K562 (cell line): ENCODE measurements at regions not wholly inside any gene's neighbourhood (a gene's known extent, or its start where the extent isn't known, plus 50 kb on each side); places are given as distances from the start of the nearest gene placed in this dataset.

Experiments used
- ARID3A ChIP-seq: IDR thresholded peaks from 2 replicates; pipeline ENCODE4 v1.6.1; 2012; ENCODE audit warnings: low read depth, low read length, improper control_type of control experiment, borderline replicate concordance
- CTCFL ChIP-seq: IDR thresholded peaks from 2 replicates; pipeline ENCODE4 v1.6.1; 2011; ENCODE audit warnings: borderline replicate concordance, low read depth, mild to moderate bottlenecking, moderate library complexity, low read length; ENCODE audit not compliant: insufficient read depth, poor library complexity, severe bottlenecking
- HOMEZ ChIP-seq: fragments of 250-450 bp; sonication (Bioruptor Pico); IDR thresholded peaks from 2 replicates; pipeline ENCODE4 v1.4.0; 2020; ENCODE audit warnings: mild to moderate bottlenecking, moderate library complexity
- IRF2 ChIP-seq: sonication (generic); formaldehyde crosslinking; IDR thresholded peaks from 2 replicates; pipeline ENCODE4 v1.8.1; 2022; ENCODE audit warnings: mild to moderate bottlenecking, missing genetic modification reagents
- KLF16 ChIP-seq: IDR thresholded peaks from 2 replicates; pipeline ENCODE4 v1.6.1; 2016; ENCODE audit warnings: antibody characterized with exemption
- MCM2 ChIP-seq: fragments of 450-650 bp; IDR thresholded peaks from 2 replicates; pipeline ENCODE4 v1.6.1; 2017; ENCODE audit warnings: low read depth, mild to moderate bottlenecking
- MCM5 ChIP-seq: fragments of 450-650 bp; IDR thresholded peaks from 2 replicates; pipeline ENCODE4 v1.6.1; 2016; ENCODE audit warnings: low read depth
- MED1 ChIP-seq: sonication (generic); formaldehyde crosslinking; IDR thresholded peaks from 2 replicates; pipeline ENCODE4 v1.8.1; 2023; ENCODE audit warnings: missing genetic modification reagents, borderline replicate concordance
- MEF2D ChIP-seq: conservative IDR thresholded peaks from 2 replicates; pipeline ENCODE4 v1.6.1; 2016; ENCODE audit warnings: low read depth, missing genetic modification characterization, missing compliant biosample characterization
- NCOR1 ChIP-seq: fragments of 450-650 bp; IDR thresholded peaks from 2 replicates; pipeline ENCODE4 v1.6.1; 2016; ENCODE audit warnings: mild to moderate bottlenecking, moderate library complexity
- PCBP1 ChIP-seq: fragments of 200-400 bp; formaldehyde crosslinking; IDR thresholded peaks from 2 replicates; pipeline ENCODE4 v1.6.1; 2018; ENCODE audit warnings: mild to moderate bottlenecking, low read depth, low read length; ENCODE audit not compliant: poor library complexity, severe bottlenecking
- SMARCE1 ChIP-seq: fragments of 450-650 bp; IDR thresholded peaks from 2 replicates; pipeline ENCODE4 v1.7.1; 2016; ENCODE audit warnings: mild to moderate bottlenecking
- TCF15 ChIP-seq: fragments of 250-450 bp; sonication (Bioruptor Pico); IDR thresholded peaks from 2 replicates; pipeline ENCODE4 v1.8.0; 2022; ENCODE audit warnings: moderate library complexity, mild to moderate bottlenecking, inconsistent platforms
- TCF7L2 ChIP-seq: fragments of 150-350 bp; IDR thresholded peaks from 2 replicates; pipeline ENCODE4 v1.6.1; 2016; ENCODE audit warnings: low read depth, mild to moderate bottlenecking, low read length, moderate library complexity
- THRB ChIP-seq: fragments of 450-650 bp; formaldehyde crosslinking; conservative IDR thresholded peaks from 2 replicates; pipeline ENCODE4 v1.4.0; 2022; ENCODE audit warnings: mild to moderate bottlenecking, missing genetic modification characterization
- ZNF197 ChIP-seq: fragments of 200-800 bp; sonication (Bioruptor generic); IDR thresholded peaks from 2 replicates; pipeline ENCODE4 v1.6.1; 2016; ENCODE audit warnings: low read depth, missing genetic modification characterization, missing compliant biosample characterization
- ZNF23 ChIP-seq: fragments of 250-450 bp; sonication (Bioruptor Pico); IDR thresholded peaks from 2 replicates; pipeline ENCODE4 v1.4.0; 2020; ENCODE audit warnings: mild to moderate bottlenecking
- TF ChIP-seq, protein P1 (sequence below), 2 experiments: fragments of 450-650 bp; IDR thresholded peaks; 2 replicates each; pipeline ENCODE4 v1.6.1; 2018; ENCODE audit warnings: mild to moderate bottlenecking in 2 of 2, low read depth in 1 of 2; ENCODE audit not compliant: partially characterized antibody in 2 of 2

GRCh38 chr2:12288048-12288447, 428.7 kb upstream of the TRIB2 start (continued):
- no peak for TF ChIP-seq CTCFL
- TF ChIP-seq HOMEZ, result no peak
- TF ChIP-seq, protein P1, sequence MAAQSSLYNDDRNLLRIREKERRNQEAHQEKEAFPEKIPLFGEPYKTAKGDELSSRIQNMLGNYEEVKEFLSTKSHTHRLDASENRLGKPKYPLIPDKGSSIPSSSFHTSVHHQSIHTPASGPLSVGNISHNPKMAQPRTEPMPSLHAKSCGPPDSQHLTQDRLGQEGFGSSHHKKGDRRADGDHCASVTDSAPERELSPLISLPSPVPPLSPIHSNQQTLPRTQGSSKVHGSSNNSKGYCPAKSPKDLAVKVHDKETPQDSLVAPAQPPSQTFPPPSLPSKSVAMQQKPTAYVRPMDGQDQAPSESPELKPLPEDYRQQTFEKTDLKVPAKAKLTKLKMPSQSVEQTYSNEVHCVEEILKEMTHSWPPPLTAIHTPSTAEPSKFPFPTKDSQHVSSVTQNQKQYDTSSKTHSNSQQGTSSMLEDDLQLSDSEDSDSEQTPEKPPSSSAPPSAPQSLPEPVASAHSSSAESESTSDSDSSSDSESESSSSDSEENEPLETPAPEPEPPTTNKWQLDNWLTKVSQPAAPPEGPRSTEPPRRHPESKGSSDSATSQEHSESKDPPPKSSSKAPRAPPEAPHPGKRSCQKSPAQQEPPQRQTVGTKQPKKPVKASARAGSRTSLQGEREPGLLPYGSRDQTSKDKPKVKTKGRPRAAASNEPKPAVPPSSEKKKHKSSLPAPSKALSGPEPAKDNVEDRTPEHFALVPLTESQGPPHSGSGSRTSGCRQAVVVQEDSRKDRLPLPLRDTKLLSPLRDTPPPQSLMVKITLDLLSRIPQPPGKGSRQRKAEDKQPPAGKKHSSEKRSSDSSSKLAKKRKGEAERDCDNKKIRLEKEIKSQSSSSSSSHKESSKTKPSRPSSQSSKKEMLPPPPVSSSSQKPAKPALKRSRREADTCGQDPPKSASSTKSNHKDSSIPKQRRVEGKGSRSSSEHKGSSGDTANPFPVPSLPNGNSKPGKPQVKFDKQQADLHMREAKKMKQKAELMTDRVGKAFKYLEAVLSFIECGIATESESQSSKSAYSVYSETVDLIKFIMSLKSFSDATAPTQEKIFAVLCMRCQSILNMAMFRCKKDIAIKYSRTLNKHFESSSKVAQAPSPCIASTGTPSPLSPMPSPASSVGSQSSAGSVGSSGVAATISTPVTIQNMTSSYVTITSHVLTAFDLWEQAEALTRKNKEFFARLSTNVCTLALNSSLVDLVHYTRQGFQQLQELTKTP (IDR thresholded peaks at IDR 0.05; ENCODE audit: low read depth in 1 of 2, partially characterized antibody in 2 of 2), result peak in 1 of 2 experiments; percentile 20
- no peak for TF ChIP-seq TCF7L2
- TF ChIP-seq KLF16, result peak; percentile 64
- TF ChIP-seq SMARCE1, result peak; percentile 89
- no peak for TF ChIP-seq PCBP1
- no peak for TF ChIP-seq MED1 (CRISPR knock-in tag)
- no peak for TF ChIP-seq MCM5
- TF ChIP-seq MCM2, result no peak
- no peak for TF ChIP-seq TCF15 (CRISPR knock-in tag)
- TF ChIP-seq NCOR1, result peak; percentile 56
- TF ChIP-seq IRF2 (CRISPR knock-in tag), result no peak
- no peak for TF ChIP-seq THRB
- no peak for TF ChIP-seq MEF2D (tag)
- TF ChIP-seq ARID3A, result no peak
- TF ChIP-seq ZNF197 (CRISPR knock-in tag), result no peak
- no peak for TF ChIP-seq ZNF23 (CRISPR knock-in tag)
